ENCODE measurements at regions not wholly inside any gene's neighbourhood (a gene's known extent, or its start where the extent isn't known, plus 50 kb on each side); places are given as distances from the start of the nearest gene placed in this dataset.
"Not testable (repeated sequence)": the region's sequence is repeated elsewhere in the genome, so short reads cannot be mapped to it uniquely, and the experiment has no call there.

GRCh38 chr2:236472720-236473495 is 96.7 kb upstream of the ACKR3 start:
- Histone ChIP-seq H3K9me3 (ENCODE audit: control insufficient read depth, insufficient read depth, low read length) (no peaks in the 10 kb centered on the region), H3K4me1 (ENCODE audit: control insufficient read depth, insufficient read depth, low read length) (no peaks in the 10 kb centered on the region), H3K27me3 (ENCODE audit: control insufficient read depth, insufficient read depth, low read length) (no peaks in the 10 kb centered on the region), H3K4me3 (ENCODE audit: low read depth, low read length) (no peak overlapping the region), H3K27ac (ENCODE audit: low read depth, low read length) (no peak overlapping the region), H3K36me3 (ENCODE audit: control insufficient read depth, insufficient read depth, low read length) (no peaks in the 10 kb centered on the region)
- DNase-seq (ENCODE audit: low read depth in 4 of 6, low spot score in 6 of 6): peak in 3 of 6 donors; percentile 42 to 56 (median 52)
- WGBS (ENCODE audit: insufficient coverage): 42% methylated on average over 7 of the region's 9 CpGs

- no peak overlapping the region for H3K4me3 ChIP-seq (ENCODE audit: low read depth, low read length)
- no peaks in the 10 kb centered on the region for H3K9me3 ChIP-seq (ENCODE audit: control insufficient read depth, insufficient read depth, low read length)
- WGBS (ENCODE audit: insufficient coverage): no CpG with 5 or more reads among the region's 1 CpG
- no peak overlapping the region for H3K27ac ChIP-seq (ENCODE audit: low read depth, low read length)
- no peaks in the 10 kb centered on the region for H3K36me3 ChIP-seq (ENCODE audit: control insufficient read depth, insufficient read depth, low read length)
- no peaks in the 10 kb centered on the region for H3K27me3 ChIP-seq (ENCODE audit: control insufficient read depth, insufficient read depth, low read length)
- DNase-seq (ENCODE audit: low read depth in 4 of 6, low spot score in 6 of 6): no peak
- H3K4me1 ChIP-seq (ENCODE audit: control insufficient read depth, insufficient read depth, low read length): no peaks in the 10 kb centered on the region
Observed at GRCh38 chr2:236473691-236474090, 95.9 kb upstream of the ACKR3 start.

- Histone ChIP-seq H3K4me3 (ENCODE audit: low read depth, low read length) (no peak overlapping the region), H3K9me3 (ENCODE audit: control insufficient read depth, insufficient read depth, low read length) (peaks cover 15% of the 10 kb centered on the region), H3K4me1 (ENCODE audit: control insufficient read depth, insufficient read depth, low read length) (no peaks in the 10 kb centered on the region), H3K27me3 (ENCODE audit: control insufficient read depth, insufficient read depth, low read length) (no peaks in the 10 kb centered on the region), H3K36me3 (ENCODE audit: control insufficient read depth, insufficient read depth, low read length) (no peaks in the 10 kb centered on the region), H3K27ac (ENCODE audit: low read depth, low read length) (no peak overlapping the region)
- no CpG with 5 or more reads among the region's 1 CpG for WGBS (ENCODE audit: insufficient coverage)
- no peak for DNase-seq (ENCODE audit: low read depth in 4 of 6, low spot score in 6 of 6)
Observed at GRCh38 chr2:236479814-236480213, 89.8 kb upstream of the ACKR3 start.

- WGBS (ENCODE audit: insufficient coverage): 100% methylated on average over 1 of the region's 1 CpG
- H3K36me3 ChIP-seq (ENCODE audit: control insufficient read depth, insufficient read depth, low read length): no peaks in the 10 kb centered on the region
- no peak for DNase-seq (ENCODE audit: low read depth in 4 of 6, low spot score in 6 of 6)
- peaks cover 15% of the 10 kb centered on the region for H3K9me3 ChIP-seq (ENCODE audit: control insufficient read depth, insufficient read depth, low read length)
- no peak overlapping the region for H3K4me3 ChIP-seq (ENCODE audit: low read depth, low read length)
- H3K4me1 ChIP-seq (ENCODE audit: control insufficient read depth, insufficient read depth, low read length): no peaks in the 10 kb centered on the region
- no peaks in the 10 kb centered on the region for H3K27me3 ChIP-seq (ENCODE audit: control insufficient read depth, insufficient read depth, low read length)
- no peak overlapping the region for H3K27ac ChIP-seq (ENCODE audit: low read depth, low read length)
Observed at GRCh38 chr2:236483102-236483501, 86.5 kb upstream of the ACKR3 start.

GRCh38 chr2:236485519-236485918 is 84.1 kb upstream of the ACKR3 start:
- H3K4me3 ChIP-seq (ENCODE audit: low read depth, low read length): no peak overlapping the region
- 50% methylated on average over 2 of the region's 2 CpGs for WGBS (ENCODE audit: insufficient coverage)
- H3K27me3 ChIP-seq (ENCODE audit: control insufficient read depth, insufficient read depth, low read length): no peaks in the 10 kb centered on the region
- H3K27ac ChIP-seq (ENCODE audit: low read depth, low read length): no peak overlapping the region
- DNase-seq (ENCODE audit: low read depth in 4 of 6, low spot score in 6 of 6): no peak
- no peaks in the 10 kb centered on the region for H3K4me1 ChIP-seq (ENCODE audit: control insufficient read depth, insufficient read depth, low read length)
- H3K36me3 ChIP-seq (ENCODE audit: control insufficient read depth, insufficient read depth, low read length): peaks cover 6% of the 10 kb centered on the region
- H3K9me3 ChIP-seq (ENCODE audit: control insufficient read depth, insufficient read depth, low read length): peaks cover 8% of the 10 kb centered on the region

- not testable (repeated sequence) for H3K4me3 ChIP-seq (ENCODE audit: low read depth, low read length); H3K27me3 ChIP-seq (ENCODE audit: control insufficient read depth, insufficient read depth, low read length); DNase-seq (ENCODE audit: low read depth in 4 of 6, low spot score in 6 of 6); H3K27ac ChIP-seq (ENCODE audit: low read depth, low read length); H3K4me1 ChIP-seq (ENCODE audit: control insufficient read depth, insufficient read depth, low read length); H3K9me3 ChIP-seq (ENCODE audit: control insufficient read depth, insufficient read depth, low read length); H3K36me3 ChIP-seq (ENCODE audit: control insufficient read depth, insufficient read depth, low read length)
- WGBS (ENCODE audit: insufficient coverage): 86% methylated on average over 5 of the region's 5 CpGs
Observed at GRCh38 chr2:236489083-236489482, 80.5 kb upstream of the ACKR3 start.

GRCh38 chr2:236489895-236490404 is 79.7 kb upstream of the ACKR3 start:
- Histone ChIP-seq H3K9me3 (ENCODE audit: control insufficient read depth, insufficient read depth, low read length) (no peaks in the 10 kb centered on the region), H3K4me3 (ENCODE audit: low read depth, low read length) (no peak overlapping the region), H3K4me1 (ENCODE audit: control insufficient read depth, insufficient read depth, low read length) (no peaks in the 10 kb centered on the region), H3K27ac (ENCODE audit: low read depth, low read length) (no peak overlapping the region), H3K27me3 (ENCODE audit: control insufficient read depth, insufficient read depth, low read length) (no peaks in the 10 kb centered on the region), H3K36me3 (ENCODE audit: control insufficient read depth, insufficient read depth, low read length) (peaks cover 6% of the 10 kb centered on the region)
- 100% methylated on average over 1 of the region's 3 CpGs for WGBS (ENCODE audit: insufficient coverage)
- DNase-seq (ENCODE audit: low read depth in 4 of 6, low spot score in 6 of 6): no peak

GRCh38 chr2:236496340-236496739 is 73.3 kb upstream of the ACKR3 start:
- DNase-seq (ENCODE audit: low read depth in 4 of 6, low spot score in 6 of 6): peak in 1 of 6 donors; percentile 11
- no peak overlapping the region for H3K27ac ChIP-seq (ENCODE audit: low read depth, low read length)
- WGBS (ENCODE audit: insufficient coverage): 17% methylated on average over 8 of the region's 9 CpGs
- no peaks in the 10 kb centered on the region for H3K9me3 ChIP-seq (ENCODE audit: control insufficient read depth, insufficient read depth, low read length)
- H3K27me3 ChIP-seq (ENCODE audit: control insufficient read depth, insufficient read depth, low read length): no peaks in the 10 kb centered on the region
- no peaks in the 10 kb centered on the region for H3K4me1 ChIP-seq (ENCODE audit: control insufficient read depth, insufficient read depth, low read length)
- H3K4me3 ChIP-seq (ENCODE audit: low read depth, low read length): no peak overlapping the region
- H3K36me3 ChIP-seq (ENCODE audit: control insufficient read depth, insufficient read depth, low read length): peaks cover 4% of the 10 kb centered on the region

- Histone ChIP-seq H3K9me3 (ENCODE audit: control insufficient read depth, insufficient read depth, low read length) (no peaks in the 10 kb centered on the region), H3K36me3 (ENCODE audit: control insufficient read depth, insufficient read depth, low read length) (peaks cover 4% of the 10 kb centered on the region), H3K27me3 (ENCODE audit: control insufficient read depth, insufficient read depth, low read length) (no peaks in the 10 kb centered on the region), H3K4me3 (ENCODE audit: low read depth, low read length) (no peak overlapping the region), H3K4me1 (ENCODE audit: control insufficient read depth, insufficient read depth, low read length) (no peaks in the 10 kb centered on the region), H3K27ac (ENCODE audit: low read depth, low read length) (no peak overlapping the region)
- 88% methylated on average over 5 of the region's 7 CpGs for WGBS (ENCODE audit: insufficient coverage)
- DNase-seq (ENCODE audit: low read depth in 4 of 6, low spot score in 6 of 6): no peak
Observed at GRCh38 chr2:236498369-236498768, 71.3 kb upstream of the ACKR3 start.
